ENCODE measurements at regions not wholly inside any gene's neighbourhood (a gene's known extent, or its start where the extent isn't known, plus 50 kb on each side); places are given as distances from the start of the nearest gene placed in this dataset.

- Histone ChIP-seq H4K20me1 (ENCODE audit: insufficient read depth, low read length) (0 out of 2 replicates have a peak, but pooled peaks cover 3% of the 10 kb centered on the region), H3K36me3 (replicated peaks in 1 of 2; ENCODE audit: control insufficient read depth in 1 of 2, insufficient read depth in 2 of 2, low read length in 2 of 2) (no peaks in the 10 kb centered on the region), H3K9me3 (ENCODE audit: low read length) (no peaks in the 10 kb centered on the region), H3K4me3 (replicated peaks in 1 of 3; ENCODE audit: insufficient read depth in 1 of 3, low read depth in 2 of 3, low read length in 3 of 3) (peak overlapping the region in 2 of 3 experiments; percentile 16 to 35; a peak in 1 of 6 replicates), H2AFZ (ENCODE audit: low read length) (no peak overlapping the region), H3K27ac (ENCODE audit: extremely low read length, insufficient read depth, low read length) (no peak overlapping the region), H3K4me2 (ENCODE audit: low read depth, low read length) (no peak overlapping the region), H3K9ac (ENCODE audit: insufficient read depth, low read depth, low read length) (no peak overlapping the region), H3K27me3 (ENCODE audit: control insufficient read depth in 1 of 2, insufficient read depth in 2 of 2, low read length in 2 of 2) (peaks cover 8 to 30% of the 10 kb centered on the region in 2 experiments), H3K79me2 (ENCODE audit: insufficient read depth, low read length) (no peaks in the 10 kb centered on the region), H3K4me1 (ENCODE audit: insufficient read depth, low read length) (no peaks in the 10 kb centered on the region)
- intact Hi-C loops (cut with micrococcal nuclease; ENCODE audit: unreplicated experiment) = loop anchor here (1.0 to 2.0 kb wide), 2 partner anchors 73 to 208 kb away; no protein-coding TSS in a partner anchor
- ATAC-seq (peak; percentile 52), DNase-seq (ENCODE audit: low spot score) (no peak), FAIRE-seq (no peak)
- POLR2A ChIA-PET = no interaction called here
- no TSS peak for BruUV-seq (replicated peaks)
- no peak for TF ChIP-seq SP140L (CRISPR knock-in tag; IDR thresholded peaks at IDR 0.05; ENCODE audit: borderline replicate concordance)
- TF ChIP-seq ZNF605 (CRISPR knock-in tag; IDR thresholded peaks at IDR 0.05) = no peak
- no peak for TF ChIP-seq ZNF34 (CRISPR knock-in tag; IDR thresholded peaks at IDR 0.05; ENCODE audit: borderline replicate concordance)
- TF ChIP-seq FOXO1 (CRISPR knock-in tag; IDR thresholded peaks at IDR 0.05) = no peak
- no peak for TF ChIP-seq KDM5B (CRISPR knock-in tag; IDR thresholded peaks at IDR 0.05; ENCODE audit: borderline replicate concordance)
- TF ChIP-seq ISX (CRISPR knock-in tag; conservative IDR thresholded peaks at IDR 0.05) = no peak
- no peak for TF ChIP-seq GMEB1 (CRISPR knock-in tag; IDR thresholded peaks at IDR 0.05; ENCODE audit: borderline replicate concordance)
- TF ChIP-seq IKZF1 (IDR thresholded peaks at IDR 0.05) = no peak
- TF ChIP-seq ZBTB2 (CRISPR knock-in tag; IDR thresholded peaks at IDR 0.05; ENCODE audit: low read depth) = no peak
- no peak for TF ChIP-seq RBM39 (IDR thresholded peaks at IDR 0.05; ENCODE audit: low read depth, low read length, poor library complexity, severe bottlenecking)
- no peak for TF ChIP-seq EEA1 (CRISPR knock-in tag; IDR thresholded peaks at IDR 0.05; ENCODE audit: borderline replicate concordance)
- no peak for TF ChIP-seq ZNF558 (CRISPR knock-in tag; IDR thresholded peaks at IDR 0.05; ENCODE audit: borderline replicate concordance)
- no peak for TF ChIP-seq ELK4 (CRISPR knock-in tag; IDR thresholded peaks at IDR 0.05; ENCODE audit: borderline replicate concordance)
- no peak for TF ChIP-seq ZFP62 (CRISPR knock-in tag; IDR thresholded peaks at IDR 0.05)
- TF ChIP-seq ZNF776 (CRISPR knock-in tag; IDR thresholded peaks at IDR 0.05) = no peak
- TF ChIP-seq MIXL1 (CRISPR knock-in tag; IDR thresholded peaks at IDR 0.05) = no peak
- no peak for TF ChIP-seq ZSCAN25 (CRISPR knock-in tag; IDR thresholded peaks at IDR 0.05)
- no peak for TF ChIP-seq ZNF207 (IDR thresholded peaks at IDR 0.05; ENCODE audit: borderline replicate concordance)
- TF ChIP-seq UBTF (CRISPR knock-in tag; IDR thresholded peaks at IDR 0.05) = no peak
- in situ Hi-C loops (cut with HindIII; ENCODE audit: extremely low pct_ligation_motif_present, low pct_unique_long_range_greater_than_20kb) = loop anchor here (5.0 kb wide), 2 partner anchors 72 to 207 kb away; no protein-coding TSS in a partner anchor
- CTCF ChIA-PET (ENCODE audit: low intra/inter-chr PET ratio, low total read pairs) = interaction anchor here (1.0 to 2.9 kb wide), 2 partner anchors 202 to 208 kb away, joined by 6 to 18 read pairs; no protein-coding TSS in a partner anchor
- 24% methylated on average over 6 of the region's 6 CpGs for WGBS (ENCODE audit: low lambda C conversion rate)
These were observed 75.0 kb upstream of the PAX2 start for GRCh38 chr10:100670368-100670767.

Measured in HepG2 (cell line).